HG03064 (cell line): ENCODE measurements at regions not wholly inside any gene's neighbourhood (a gene's known extent, or its start where the extent isn't known, plus 50 kb on each side); places are given as distances from the start of the nearest gene placed in this dataset.
"Not testable (repeated sequence)": the region's sequence is repeated elsewhere in the genome, so short reads cannot be mapped to it uniquely, and the experiment has no call there.

Experiments used
- ATAC-seq: cut with Tn5 transposase; IDR thresholded peaks from one replicate; pipeline ENCODE4 v1.9.1; 2021; ENCODE audit warnings: low read depth; ENCODE audit not compliant: unreplicated experiment

DNA sequence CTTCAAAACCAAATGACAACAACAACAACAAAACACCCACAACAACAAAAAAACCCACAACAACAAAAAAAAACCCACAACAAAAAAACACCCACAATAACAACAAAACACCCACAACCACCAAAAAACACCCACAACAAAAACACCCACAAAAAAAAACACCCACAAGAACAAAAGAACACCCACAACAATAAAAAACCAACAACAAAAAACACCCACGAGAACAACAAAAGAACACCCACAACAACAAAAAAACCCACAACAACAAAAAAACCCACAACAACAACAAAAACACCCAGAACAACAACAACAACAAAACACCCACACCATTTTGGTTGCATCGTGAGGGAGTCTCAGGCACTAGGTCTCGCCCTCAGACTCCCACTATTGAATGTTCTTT, 117.8 kb downstream of the C16orf95 start:
- ATAC-seq: no peak

DNA sequence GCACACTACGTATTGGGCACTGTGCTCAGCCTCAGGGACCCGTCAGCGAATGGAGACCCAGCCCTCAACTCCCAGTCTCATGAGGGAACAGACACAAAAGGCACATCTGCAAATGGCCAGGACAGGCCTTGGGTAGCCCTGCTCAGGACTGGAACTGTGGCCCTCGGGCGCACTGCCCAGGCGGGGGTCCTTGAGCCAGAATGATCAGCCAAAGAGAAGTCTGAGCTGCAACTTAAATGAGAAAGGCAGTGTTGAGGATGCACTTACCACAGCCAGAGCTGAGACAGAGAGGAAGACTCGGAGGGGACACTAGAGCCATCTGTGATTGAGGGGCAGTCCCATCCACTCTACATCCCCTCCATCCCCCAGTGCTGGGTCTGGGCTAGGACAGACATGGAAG, 117.3 kb downstream of the C16orf95 start:
- no peak for ATAC-seq

DNA sequence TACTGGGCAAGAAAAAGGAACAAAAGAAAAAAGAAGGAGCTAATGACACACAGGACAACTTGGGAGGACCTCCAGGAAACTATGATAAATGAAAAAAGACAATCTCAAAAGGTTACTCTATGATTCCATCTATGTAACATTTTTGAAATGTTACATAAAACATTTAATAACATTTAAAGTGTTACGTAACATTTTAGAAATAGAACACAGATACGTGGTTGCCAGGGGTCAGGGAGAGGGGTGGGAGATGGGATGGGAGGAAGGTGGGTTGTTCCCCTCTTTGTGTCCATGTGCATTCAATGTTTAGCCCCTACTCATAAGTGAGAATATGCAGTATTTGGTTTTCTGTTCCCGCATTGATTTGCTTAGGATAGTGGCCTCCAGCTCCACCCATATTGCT, 116.6 kb downstream of the C16orf95 start:
- ATAC-seq: no peak

DNA sequence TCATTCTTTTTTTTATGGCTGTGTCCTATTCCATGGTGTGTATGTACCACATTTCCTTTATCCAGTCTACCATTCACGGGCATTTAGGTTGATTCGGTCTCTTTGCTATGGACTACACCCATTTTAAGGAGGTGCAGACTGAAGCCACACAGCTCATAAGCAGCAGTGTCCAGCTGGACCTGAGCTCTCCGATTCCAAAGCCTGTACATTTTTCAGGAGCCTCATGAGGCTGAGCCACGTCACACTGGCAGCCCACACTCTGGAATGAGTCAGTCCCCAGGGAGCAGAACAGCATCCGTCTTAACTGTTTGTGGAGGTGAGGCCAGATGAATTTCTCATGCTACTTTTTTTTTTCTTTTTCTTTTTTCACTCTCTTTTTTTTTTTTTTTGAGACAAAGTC, 116.1 kb downstream of the C16orf95 start:
- no peak for ATAC-seq

DNA sequence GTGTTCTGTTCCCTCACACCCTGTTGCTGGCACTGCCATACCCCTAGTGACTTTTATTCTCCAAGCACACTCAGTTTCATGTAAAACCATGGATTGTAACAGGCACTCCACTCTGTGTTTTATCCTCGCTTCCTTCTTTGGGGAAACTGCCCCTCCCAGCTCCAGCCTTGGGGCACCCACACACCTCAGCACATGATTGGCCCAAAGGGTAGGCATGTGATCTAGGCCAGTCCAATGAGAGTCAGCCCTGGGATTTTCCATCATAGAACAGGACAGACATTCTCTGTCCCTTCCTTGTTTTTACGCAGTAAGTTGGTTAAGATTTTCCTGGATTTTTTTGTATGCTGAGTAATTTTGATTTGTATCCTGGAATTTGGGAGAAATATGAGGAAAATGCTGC, 115.4 kb downstream of the C16orf95 start:
- ATAC-seq: no peak

DNA sequence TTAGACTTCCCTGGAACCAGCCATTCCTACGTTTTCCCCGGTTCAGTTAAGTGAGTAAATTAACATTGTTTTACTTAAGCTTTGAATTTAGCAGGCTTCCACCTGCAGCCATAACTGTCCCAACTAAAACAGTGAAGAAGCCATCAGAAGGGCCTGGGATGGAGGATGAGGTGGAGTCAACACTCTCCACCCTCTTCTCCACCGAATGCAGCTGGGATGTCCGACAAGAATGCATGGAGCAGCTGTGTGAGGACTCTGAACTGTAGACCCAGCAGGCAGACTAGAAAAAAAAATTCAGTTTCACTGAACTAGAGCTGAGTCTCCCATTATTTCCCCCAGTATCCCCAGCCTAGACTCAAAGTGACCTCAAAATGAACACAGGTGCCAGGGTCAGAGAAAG, 114.8 kb downstream of the C16orf95 start:
- no peak for ATAC-seq

DNA sequence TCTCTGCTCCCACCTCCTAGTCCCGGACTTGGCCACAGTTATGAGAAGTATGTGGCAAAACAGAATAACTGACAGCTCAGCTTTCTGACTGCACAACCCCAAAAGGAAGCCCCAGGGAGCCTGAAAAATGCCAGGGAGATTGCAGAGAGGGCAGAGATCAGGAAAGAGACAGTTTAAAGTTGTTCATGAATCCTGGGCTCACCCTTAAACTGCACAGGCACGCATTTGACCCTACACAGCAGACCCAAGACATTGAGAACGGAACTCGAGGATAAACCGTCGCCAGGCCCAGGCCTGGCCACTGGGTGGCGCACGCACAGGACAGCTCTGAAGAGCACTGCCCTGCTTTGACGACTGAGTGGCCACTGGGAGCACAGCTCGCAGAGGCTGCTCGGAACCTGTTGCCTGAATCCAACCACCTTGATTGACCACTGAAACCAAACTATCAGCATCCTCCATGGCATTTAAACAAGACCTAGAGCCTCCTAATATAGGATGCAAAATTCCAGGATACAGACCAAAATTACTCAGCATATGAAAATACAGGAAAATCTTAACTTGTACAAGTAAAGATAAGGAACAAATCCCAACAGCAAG, 114.0 kb downstream of the C16orf95 start:
- no peak for ATAC-seq

DNA sequence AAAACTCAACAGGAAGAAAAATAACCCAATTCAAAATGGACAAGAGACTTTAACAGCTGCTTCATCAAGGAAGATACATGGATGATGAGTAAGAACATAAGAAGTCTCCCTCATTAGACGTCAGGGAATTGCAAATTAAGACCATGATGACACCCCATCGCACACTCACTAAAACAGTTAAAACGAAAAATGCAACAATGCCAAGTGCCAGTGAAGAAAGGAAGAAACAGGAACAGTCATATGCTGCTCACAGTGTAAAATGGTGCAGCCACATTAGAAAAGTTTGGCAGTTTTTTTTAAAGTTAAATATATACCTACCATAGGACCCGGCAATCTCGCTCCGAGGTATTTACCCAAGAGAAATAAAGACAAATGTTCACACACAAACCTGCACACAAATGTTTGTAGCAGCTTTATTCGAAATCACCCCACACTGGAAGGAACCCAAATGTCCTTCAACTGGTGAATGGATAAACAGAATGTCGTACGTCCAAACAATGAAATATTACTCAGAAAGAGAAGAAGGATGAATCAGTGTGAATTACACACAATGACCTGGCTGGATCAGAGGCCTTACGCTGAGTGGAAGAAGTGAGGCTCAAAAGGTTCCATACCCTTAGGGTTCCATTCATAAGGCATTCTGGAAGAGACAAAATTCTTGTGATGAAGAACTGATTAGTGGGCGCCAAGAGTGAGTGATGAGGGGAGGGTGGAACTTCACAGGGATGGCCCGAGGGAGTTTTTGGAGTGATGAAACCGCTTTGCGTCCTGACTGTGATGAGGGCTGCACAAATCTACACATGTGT, 110.3 kb downstream of the C16orf95 start:
- no peak for ATAC-seq

DNA sequence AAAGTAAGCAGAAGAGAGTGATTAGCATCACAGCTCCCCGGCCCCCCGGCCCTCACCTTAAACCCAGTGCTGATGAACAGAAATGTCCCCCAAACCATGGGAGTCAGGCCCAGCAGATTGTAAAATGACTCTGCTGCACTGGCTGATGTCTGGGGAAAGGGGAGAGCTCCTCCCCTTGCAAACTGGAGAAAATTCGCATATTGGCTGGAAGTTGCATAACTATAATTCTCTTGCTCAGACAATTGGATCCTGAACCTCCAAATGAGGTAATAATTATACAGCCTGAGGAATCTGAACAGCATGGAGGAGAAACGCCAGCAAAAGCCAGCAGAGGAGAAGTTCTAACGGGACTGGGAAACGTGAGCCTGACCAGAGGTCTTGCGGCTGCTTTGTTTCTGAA, 109.7 kb downstream of the C16orf95 start:
- no peak for ATAC-seq

DNA sequence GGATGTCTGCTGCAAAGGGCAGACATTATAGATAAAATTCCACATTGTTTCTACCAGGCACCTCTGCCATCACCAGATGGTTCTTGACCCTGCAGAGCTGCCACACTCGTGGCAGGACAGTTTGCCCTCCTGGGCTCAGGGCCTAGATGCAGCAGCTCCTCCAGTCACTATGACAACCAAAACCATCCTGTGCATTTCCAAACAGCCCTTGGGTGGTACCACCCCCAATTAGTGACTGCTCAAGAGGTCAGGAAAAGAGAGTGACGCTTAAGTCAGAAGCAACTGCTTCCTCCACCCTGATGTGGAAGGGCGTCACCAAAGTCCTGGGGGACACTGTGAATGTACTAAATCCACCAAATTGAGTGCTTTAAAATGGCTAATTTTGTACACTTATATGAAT, 109.2 kb downstream of the C16orf95 start:
- ATAC-seq: no peak

DNA sequence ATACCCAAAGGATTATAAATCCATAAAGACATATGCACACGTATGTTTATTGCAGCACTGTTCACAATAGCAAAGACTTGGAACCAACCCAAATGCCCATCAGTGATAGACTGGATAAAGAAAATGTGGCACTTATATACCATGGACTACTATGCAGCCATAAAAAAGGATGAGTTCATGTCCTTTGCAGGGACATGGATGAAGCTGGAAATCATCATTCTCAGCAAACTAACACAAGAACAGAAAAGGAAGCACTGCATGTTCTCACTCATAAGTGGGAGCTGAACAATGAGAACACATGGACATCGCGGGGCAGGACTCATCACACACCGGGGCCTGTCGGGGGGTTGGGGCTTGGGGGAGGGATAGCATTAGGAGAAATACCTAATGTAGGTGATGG, 108.2 kb downstream of the C16orf95 start:
- not testable (repeated sequence) for ATAC-seq

DNA sequence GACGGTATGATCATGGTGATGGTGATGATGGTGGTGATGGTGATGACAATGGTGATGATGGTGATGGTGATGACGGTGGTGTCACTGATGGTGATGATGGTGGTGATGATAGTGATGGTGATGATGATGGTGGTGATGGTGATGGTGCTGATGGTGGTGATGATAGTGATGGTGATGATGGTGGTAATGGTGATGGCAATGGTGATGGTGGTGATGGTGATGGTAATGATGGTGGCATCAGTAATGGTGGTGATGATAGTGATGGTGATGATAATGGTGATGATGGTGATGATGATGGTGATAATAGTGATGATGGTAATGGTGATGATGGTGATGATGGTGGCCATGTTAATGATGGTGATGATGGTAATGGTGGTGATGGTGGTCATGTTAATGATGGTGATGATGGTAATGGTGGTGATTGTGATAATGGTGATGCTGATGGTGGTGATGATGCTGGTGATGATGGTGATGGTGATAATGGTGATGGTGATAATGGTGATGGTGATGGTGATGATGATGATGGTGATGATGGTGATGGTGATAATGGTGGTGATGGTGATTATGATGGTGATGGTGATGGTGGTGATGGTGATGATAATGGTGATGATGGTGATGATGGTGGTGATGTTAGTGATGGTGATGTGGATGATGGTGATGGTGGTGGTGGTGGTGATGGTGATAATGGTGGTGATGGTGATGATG, 107.2 kb downstream of the C16orf95 start:
- ATAC-seq: no peak

DNA sequence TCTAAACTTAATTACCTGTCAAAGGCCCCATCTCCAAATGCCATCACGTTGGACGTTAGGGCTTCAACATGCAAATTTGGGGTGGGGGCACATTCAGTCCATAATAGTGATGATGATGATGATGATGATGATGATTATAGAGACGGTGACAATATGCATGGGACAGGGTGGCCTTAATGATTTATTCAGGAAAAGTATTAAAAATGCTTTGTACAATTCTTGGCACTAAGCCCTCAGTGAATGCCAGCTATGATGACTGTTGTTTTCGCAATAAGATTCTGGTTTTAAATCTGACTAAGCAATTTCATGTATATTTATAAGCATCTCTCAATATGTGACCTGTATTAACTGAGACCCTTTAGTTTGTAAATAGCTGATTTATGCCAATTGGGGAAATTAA, 106.3 kb downstream of the C16orf95 start:
- ATAC-seq: no peak

DNA sequence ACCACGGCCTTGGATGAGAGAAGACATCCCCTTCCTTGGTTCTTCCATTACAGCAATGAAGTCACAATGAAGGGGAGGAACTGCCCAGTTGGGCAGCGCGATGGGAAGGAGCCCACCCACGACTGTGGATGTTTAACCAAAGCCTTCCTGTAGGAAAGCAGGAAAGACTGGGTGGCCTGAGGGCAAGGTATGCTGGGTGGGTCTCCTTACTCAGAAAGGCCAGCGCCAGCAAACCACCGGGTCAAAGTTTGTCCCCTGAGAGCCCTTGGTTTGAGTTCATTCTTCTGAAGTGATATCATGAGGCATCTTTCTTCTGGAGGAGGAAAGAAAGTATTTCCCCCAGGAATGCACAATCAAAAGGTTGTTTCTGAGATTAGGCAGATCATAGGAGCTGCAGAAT, 105.2 kb downstream of the C16orf95 start:
- no peak for ATAC-seq

DNA sequence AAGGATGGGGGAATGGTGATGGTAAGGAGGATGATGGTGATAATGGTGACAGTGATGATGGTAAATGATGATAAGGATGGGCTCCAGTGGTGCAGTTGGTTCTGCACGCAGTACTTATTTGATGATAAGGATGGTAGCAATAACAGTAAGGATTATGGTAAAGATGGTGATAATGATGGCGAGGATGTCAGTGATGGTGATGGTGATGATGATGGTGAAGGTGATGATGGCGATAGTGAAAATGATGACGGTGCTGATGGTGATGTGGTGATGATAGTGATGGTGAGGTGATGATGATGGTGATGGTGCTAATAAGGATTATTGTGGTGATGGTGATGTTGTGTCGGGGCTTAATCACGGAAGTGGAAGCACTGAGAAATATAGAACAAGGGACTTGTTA, 103.7 kb downstream of the C16orf95 start:
- ATAC-seq: no peak

DNA sequence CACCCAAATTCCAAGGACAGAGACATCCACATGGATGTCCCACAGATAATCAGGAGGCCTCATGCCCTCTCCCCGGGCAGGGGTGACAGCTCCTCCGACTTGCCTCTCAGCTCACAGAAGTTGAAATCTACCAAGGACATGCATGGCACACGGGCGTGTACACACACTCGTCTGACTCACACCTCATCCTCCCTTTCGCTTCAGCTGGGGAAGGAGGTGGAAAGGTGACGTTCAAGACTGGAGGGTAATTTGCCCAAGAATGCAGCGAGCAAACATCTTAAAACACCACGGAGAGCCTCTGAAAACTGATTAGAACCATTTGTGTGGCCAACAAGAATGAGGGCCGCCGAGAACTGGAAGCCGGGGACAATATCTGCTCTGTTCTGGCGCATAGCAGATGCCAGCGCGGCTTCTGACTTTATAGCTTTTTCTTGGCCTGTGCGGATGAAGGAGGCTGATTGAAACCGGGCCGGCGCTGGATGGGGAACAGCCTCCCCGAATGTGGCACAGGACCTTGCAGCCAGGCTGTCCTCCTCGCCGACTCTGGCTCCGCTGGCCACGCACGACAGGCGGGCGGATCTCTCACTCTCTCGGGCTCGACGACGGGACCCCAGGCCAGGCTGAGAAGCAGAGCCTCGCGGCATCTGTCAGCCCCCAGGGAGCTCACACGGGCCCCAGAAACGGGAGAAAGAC, 100.9 kb downstream of the C16orf95 start:
- no peak for ATAC-seq

DNA sequence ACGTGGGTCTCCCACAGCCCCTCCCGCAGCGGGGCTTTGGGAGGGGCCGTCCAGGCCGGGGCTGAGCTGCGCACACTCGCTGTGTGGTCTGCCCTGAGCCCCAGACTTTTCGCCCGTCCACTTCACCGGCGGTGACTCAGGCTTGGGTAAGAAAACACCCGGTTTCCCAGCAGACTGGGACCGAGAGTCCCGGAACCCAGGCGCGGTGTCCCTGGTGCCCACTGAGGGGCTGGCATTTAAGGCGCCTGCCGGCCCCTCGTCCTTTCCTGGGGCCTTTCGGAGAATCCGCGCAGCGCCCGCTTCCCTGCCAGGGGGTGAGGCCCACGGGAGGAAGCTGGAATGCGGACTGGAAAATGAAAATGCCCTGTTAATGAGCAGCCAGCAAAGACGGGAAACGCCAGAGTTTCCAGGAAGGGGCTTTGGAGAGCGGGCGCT, 100.3 kb downstream of the C16orf95 start:
- ATAC-seq: no peak

DNA sequence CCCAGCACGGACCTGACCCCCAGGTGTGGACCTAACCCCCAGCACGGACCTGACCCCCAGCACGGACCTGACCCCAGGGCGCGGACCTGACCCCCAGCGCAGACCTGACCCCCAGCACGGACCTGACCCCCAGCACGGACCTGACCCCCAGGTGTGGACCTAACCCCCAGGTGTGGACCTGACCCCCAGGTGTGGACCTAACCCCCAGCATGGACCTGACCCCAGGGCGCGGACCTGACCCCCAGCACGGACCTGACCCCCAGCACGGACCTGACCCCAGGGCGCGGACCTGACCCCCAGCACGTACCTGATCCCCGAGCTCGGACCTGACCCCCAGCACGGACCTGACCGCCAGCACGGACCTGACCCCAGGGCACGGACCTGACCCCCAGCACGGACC, 99.4 kb downstream of the C16orf95 start:
- not testable (repeated sequence) for ATAC-seq

DNA sequence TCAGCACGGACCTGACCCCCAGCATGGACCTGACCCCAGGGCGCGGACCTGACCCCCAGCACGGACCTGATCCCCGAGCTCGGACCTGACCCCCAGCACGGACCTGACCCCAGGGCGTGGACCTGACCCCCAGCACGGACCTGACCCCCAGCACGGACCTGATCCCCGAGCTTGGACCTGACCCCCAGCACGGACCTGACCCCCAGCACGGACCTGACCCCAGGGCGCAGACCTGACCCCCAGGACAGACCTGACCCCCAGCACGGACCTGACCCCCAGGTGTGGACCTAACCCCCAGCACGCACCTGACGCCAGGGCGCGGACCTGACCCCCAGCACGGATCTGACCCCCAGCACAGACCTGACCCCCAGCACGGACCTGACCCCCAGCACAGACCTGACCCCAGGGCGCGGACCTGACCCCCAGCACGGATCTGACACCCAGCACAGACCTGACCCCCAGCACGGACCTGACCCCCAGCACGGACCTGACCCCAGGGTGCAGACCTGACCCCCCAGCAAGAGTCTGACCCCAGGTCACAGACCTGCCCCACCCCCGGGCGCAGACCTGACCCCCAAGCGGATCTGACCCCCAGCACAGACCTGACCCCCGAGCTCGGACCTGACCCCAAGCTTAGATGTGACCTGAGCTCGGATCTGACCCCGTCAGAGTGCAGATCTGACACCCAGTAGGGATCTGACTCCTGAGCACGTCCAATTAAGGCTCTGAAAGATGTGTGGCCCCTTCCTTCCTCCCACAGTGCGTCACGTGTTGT, 98.7 kb downstream of the C16orf95 start:
- no peak for ATAC-seq

DNA sequence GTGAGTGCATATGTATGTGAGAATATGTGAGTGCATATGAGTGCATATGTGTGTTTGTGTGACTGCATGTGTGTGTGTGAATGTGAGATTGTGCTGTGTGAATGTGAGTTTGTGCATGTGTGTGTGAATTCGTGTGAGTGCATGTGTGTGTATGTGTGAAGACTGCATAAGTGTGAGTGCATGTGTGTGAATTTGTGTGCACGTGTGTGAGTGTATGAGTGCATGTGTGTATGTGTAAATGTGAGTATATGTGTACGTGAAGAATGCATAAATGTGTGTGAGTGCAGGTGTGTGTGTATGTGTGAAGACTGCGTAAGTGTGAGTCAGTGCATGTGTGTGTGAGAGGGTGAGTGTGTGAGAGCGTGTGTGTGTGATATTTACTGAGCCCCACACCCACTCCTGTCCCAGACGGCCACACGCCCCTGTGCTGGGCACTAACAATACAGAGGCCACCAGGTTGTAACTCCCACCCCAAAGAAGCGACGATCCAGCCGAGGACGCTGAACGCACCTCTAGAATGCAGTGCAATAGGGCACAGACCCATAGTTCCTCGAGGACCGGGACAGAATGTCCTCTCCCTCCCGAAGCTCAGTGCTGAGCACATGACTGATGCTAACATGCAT, 97.8 kb downstream of the C16orf95 start:
- ATAC-seq: no peak
